ENCODE measurements at regions not wholly inside any gene's neighbourhood (a gene's known extent, or its start where the extent isn't known, plus 50 kb on each side); places are given as distances from the start of the nearest gene placed in this dataset.
"Not testable (repeated sequence)": the region's sequence is repeated elsewhere in the genome, so short reads cannot be mapped to it uniquely, and the experiment has no call there.

DNA sequence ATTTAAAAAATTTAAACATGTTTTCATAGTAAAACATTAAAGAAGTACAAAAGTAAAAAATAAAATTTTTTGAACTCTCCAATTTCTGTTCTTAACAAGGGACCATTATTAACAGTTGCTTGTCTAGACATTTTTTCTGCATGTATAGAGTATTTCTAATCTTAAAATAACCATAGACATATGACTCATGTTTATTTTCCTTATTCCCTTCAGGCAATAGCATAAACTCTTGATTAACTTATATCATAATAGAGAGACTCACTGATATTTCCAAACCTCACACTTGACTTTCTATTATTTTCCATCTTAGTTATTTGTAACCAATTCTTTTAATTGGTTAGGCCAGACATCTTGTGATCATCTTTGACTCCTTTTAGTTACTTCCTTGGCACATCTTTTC, 325.6 kb upstream of the SOX14 start:
- DNase-seq (ENCODE audit: low spot score): no peak

DNA sequence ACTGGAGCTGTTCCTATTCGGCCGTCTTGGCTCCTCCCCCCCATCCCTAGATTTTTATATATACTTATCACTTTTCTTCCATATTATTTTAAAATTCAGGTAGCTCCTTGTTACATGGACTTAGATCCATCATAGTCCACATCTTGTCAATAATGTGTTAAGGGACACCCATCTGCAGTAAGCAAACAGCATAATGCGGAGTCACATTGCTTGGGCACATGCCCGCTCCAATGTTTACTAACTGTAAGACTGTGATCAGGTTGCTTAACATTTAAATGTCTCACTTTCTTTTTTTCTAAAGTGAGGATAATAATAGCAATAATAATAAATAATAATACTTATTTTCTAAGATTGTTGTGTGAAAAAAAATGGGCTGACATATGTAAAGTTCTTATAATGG, 303.2 kb upstream of the SOX14 start:
- DNase-seq (ENCODE audit: low spot score): no peak

- no peak for DNase-seq (ENCODE audit: low spot score)
Measured at GRCh38 chr3:137463131-137463530, 301.0 kb upstream of the SOX14 start.

GRCh38 chr3:137464341-137464740, 299.8 kb upstream of the SOX14 start:
- no peak for DNase-seq (ENCODE audit: low spot score)

GRCh38 chr3:137468446-137468845, 295.7 kb upstream of the SOX14 start:
- no peak for DNase-seq (ENCODE audit: low spot score)

DNA sequence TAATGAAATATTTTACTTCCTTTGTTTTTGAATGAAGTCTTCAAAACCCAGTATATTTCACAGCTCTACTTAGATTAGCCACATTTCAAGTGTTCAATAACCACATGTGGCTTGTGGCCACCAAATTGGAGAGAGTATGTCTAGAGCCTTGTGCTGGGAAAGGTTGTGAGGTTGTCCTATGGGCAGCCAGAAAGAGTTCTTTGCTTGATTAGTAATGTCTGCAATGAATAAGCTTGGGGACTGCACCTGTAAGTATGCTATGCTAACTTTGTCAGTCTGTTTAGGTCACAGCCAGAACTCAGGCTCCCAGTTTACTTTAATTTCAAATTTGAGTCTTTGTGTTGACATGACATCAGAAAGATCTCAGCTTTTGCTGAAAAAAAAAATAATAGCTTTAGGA, 294.9 kb upstream of the SOX14 start:
- DNase-seq (ENCODE audit: low spot score): no peak

DNA sequence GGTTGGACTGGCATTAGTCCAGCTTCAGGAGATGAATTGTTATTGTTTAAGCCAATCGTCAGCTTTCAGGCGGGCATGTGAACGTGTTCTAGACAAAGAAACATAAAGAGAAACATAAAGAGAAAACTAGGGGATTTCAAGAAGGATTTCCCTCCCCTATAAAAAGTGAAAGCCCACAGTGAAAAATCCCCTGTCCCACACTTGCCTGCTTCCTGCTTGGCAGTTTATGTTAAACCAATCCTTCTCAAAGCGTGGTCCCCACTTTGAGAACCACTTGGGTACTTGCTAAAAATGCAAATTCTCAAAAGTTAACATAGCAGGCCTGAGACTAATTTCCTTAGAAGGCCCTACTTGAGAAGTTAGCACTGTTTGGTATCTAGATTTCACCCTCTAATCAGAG, 293.0 kb upstream of the SOX14 start:
- no peak for DNase-seq (ENCODE audit: low spot score)

- no peak for DNase-seq (ENCODE audit: low spot score)
Measured at GRCh38 chr3:137471558-137472204, 292.4 kb upstream of the SOX14 start.

DNA sequence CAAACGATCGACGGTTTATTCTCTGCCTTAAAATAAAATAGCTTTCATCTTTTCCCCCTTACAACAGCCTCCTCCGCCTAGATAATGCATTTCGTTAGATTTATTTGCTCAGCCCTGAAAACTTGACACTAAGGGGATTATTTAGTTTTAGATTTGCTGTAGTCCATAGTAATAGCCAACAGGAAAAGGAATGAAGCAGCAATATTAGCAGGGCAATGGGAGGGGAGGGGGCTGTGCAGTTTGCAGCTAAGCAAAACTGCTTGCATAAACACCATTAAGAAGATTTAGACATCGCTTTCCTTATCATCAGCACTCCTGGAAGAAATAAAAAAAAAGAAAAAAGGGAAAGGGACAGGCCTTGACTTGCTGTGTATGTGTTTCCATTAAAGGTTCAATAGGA, 286.5 kb upstream of the SOX14 start:
- DNase-seq (ENCODE audit: low spot score): no peak

DNA sequence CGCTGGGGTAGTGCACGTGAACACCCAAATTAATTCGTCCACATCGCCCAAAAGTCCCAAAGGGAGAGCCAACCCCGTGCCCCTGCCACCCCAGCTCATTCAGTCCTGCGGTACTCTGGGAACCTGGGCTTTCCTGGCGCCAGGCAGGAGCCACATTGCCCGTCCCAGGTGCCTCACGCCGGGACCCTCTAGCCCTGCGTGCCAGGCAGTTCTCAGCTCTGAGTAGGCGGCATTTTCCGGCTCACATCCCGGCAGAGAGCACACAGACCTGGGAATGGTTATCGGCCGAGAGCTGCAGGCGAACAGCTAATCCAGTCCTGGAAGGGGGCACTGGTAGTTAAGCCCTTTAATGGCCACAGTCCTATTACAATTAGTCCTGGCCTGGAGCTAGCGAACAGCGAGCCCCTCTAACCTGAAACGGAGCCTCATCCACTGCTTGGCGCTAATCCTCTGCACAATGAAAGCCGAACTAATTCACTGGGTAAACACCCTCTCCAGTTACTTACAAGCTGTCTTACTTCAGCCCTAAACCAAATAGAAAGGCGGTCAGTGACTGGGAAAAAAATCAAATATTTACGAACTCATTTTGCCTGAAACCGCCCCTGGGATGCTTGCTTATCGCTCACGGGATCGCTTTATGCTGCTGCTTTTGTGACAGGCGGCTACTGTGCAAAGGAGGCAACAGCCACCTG, 254.6 kb upstream of the SOX14 start:
- no peak for DNase-seq (ENCODE audit: low spot score)

GRCh38 chr3:137511655-137512054, 252.5 kb upstream of the SOX14 start:
- DNase-seq (ENCODE audit: low spot score): no peak

DNA sequence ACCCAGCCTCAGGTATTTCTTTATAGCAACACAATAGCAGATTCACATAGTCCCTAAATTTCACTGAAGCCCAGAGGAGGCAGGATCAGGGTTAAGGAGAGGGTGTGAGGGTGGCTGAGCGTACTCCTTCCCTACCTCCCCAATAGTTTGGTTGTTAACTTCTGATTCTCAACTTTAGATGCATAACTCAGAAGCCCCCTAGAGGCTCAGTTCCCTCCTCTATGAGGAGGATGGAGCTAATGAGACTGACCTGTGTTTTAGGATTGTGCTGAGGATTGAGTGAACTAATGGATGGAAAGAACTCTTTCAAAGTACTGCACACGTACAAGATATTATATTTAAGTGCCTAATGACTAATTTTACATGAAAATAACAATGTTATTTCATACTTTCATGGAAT, 249.3 kb upstream of the SOX14 start:
- no peak for DNase-seq (ENCODE audit: low spot score)

GRCh38 chr3:137519602-137520001, 244.5 kb upstream of the SOX14 start:
- DNase-seq (ENCODE audit: low spot score): no peak

- no peak for DNase-seq (ENCODE audit: low spot score)
Measured at GRCh38 chr3:137524751-137525150, 239.4 kb upstream of the SOX14 start.

DNA sequence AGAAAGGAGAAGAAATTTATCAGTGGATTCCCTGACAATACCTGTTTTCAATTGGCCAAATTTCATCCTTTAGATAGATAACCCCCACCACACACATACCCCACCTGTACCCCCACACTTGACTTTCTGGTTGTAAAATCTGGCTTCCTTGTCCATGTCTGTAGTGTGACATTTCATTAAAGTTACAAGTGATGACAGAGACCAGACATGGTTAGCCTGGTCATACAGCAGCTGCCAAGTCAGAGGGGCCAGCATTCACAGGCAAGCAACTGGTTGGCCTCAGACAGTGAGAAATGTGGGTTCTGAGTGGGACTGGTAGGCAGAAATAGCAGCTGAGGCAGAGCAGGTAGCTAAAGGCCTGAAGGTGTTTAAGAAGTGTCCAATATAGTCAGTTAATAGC, 238.6 kb upstream of the SOX14 start:
- DNase-seq (ENCODE audit: low spot score): no peak

GRCh38 chr3:137542049-137542448, 222.1 kb upstream of the SOX14 start:
- no peak for DNase-seq (ENCODE audit: low spot score)

DNA sequence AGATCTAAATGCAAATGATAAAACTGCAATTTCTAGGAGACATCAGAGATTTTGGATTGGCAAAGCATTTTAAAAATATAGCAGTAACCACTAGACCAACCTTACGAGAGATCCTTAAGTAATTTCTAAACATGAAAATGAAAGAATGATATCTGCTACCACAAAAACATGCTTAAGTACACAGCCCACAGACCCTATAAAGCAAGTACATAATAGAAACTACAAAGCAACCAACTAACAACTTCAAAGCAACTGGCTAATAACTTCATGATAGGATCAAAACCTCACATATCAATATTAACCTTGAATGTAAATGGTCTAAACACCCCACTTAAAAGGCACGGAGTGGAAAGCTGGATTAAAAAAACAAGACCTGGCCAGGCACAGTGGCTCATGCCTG, 209.9 kb upstream of the SOX14 start:
- no peak for DNase-seq (ENCODE audit: low spot score)

DNA sequence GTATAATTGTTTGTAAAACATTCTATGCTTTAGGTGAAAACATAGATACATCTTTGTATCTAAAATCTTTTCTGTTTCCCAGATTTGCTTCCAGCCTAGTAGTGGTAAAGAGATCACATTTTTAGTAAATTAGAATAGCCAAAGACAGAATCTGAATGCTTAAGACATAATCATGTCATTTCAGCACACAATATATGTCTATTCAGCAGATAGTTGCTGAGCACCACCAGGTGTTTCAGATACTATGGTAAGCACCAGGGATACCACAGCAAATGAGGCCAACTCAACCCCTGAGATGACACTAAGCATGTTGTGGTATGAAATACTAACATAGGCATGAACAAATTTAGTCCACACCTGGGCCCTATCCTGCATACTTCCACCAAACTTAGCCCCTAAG, 195.2 kb upstream of the SOX14 start:
- no peak for DNase-seq (ENCODE audit: low spot score)

- DNase-seq (ENCODE audit: low spot score): no peak
Measured at GRCh38 chr3:137572931-137573330, 191.2 kb upstream of the SOX14 start.

DNA sequence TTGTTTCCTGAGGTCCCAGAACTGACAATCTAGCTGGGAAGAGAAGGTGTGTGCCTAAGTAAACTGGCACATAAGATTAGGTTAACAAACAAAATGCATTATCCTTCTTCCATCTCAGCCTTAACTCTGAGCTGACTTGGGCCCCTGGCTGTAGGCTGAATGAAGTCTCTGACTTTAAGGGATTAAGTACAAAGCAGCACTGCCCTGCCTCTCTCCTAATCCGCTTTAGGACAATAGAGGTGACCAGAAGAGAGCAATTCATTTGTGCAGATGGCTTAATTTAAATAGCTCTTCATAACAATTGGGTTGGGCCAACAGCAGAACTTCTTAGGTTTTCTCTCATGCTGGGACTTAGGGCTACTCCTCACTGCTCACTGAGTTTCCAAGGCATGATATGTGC, 181.6 kb upstream of the SOX14 start:
- no peak for DNase-seq (ENCODE audit: low spot score)

DNA sequence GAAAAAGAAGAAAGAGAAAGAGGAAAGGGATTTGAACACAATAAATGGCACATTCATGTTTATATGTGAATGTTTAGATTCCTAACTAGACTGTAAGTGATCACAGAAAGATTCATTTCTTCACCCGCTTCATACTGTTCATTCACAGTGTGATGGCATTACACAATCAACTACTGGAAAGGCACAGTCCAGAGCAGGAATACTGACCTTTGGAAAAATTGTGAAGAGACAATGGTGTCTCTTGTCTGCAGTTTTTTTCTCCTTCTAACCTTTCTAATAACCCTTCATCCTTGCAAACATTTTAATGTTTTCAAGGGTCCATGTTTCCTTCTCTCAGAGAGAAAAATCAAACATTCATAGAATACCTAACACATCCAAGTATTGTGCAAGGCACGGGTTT, 180.9 kb upstream of the SOX14 start:
- no peak for DNase-seq (ENCODE audit: low spot score)

GRCh38 chr3:137588871-137589270, 175.2 kb upstream of the SOX14 start:
- DNase-seq (ENCODE audit: low spot score): no peak

DNA sequence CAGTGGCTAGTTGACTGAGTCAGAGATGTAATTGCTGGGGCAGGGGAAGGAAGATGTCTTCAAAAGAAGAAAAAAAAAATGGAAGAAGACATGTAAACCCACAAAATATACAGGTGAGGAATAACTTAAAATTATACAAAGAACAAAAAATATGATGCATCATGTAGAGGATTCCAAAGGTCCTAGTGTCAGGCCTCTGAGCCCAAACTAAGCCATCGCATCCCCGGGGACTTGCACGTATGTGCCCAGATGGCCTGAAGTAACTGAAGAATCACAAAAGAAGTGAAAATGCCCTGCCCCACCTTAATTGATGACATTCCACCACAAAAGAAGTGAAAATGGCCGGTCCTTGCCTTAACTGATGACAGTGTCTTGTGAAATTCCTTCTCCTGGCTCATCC, 168.7 kb upstream of the SOX14 start:
- DNase-seq (ENCODE audit: low spot score): not testable (repeated sequence)

DNA sequence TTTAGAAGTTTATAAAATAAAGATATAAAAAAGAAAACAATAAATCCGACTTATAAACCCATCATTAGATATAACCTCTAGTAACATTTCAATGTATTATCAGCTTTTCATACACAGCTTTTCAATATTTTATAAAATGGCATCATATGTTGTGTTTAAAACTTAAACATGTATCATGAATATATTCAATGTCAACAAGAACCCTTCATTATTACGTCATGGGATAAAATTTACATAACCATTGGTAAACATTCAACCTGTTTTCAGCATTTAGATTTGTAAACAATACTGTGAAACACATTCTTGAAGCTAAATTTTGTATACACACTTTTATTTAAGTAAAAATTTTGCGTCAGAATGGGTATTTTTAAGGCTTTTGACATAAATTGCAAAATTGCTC, 153.4 kb upstream of the SOX14 start:
- DNase-seq (ENCODE audit: low spot score): no peak

All from AG08396 (cell line).